ENCODE measurements at regions not wholly inside any gene's neighbourhood (a gene's known extent, or its start where the extent isn't known, plus 50 kb on each side); places are given as distances from the start of the nearest gene placed in this dataset.
"Not testable (repeated sequence)": the region's sequence is repeated elsewhere in the genome, so short reads cannot be mapped to it uniquely, and the experiment has no call there.

DNA sequence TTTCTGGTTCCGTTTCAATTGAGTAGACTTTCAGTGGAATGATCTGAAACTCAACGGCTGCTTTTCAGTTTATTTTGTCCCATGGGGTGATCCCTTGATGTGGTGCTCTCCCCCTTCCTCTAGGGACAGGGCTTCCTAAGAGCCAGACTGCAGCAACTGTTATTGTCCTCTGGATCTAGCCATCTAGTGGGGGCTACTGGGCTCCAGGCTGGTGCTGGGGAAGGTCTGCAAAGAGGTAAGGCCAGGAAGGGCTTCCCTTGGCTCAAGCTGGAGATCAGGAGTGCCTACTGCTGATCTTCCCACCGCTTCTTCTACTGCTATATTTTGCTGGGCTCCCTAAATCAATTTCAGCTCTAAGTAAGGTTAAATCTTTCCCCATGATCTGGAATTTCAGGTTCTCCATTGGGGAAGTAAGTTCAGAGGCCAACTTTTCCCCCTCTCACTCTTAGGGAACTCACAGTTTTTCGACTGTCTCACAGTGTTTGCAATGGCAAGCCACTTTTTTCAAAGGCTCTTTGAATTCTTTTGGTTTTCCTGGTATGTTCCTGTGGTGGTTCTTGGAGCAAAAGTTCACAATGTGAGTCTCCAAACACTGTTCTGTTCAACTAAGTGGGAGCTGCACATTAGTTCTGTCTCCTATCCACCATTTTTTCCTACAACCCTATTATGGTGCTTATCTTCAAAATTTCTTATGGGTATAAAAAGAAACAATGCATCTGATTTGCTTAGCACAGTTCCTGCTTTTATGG is 286.2 kb upstream of the EXOC2 start:
- DNase-seq = no peak

DNA sequence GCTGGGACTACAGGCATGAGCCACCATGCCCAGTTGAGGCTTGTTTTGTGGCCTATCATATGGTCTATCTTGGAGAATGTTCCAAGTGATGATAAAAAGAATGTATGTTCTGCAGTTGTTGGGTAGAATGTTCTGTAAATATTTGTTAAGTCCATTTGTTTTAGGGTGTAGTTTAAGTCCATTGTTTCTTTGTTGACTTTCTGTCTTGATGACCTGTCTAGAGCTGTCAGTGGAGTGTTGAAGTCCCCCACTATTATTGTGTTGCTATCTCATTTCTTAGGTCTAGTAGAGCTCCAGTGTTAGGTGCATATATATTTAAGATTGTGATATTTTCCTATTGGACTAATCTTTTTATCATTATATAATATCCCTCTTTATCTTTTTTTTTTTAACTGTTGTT is 284.3 kb upstream of the EXOC2 start:
- DNase-seq = not testable (repeated sequence)

DNA sequence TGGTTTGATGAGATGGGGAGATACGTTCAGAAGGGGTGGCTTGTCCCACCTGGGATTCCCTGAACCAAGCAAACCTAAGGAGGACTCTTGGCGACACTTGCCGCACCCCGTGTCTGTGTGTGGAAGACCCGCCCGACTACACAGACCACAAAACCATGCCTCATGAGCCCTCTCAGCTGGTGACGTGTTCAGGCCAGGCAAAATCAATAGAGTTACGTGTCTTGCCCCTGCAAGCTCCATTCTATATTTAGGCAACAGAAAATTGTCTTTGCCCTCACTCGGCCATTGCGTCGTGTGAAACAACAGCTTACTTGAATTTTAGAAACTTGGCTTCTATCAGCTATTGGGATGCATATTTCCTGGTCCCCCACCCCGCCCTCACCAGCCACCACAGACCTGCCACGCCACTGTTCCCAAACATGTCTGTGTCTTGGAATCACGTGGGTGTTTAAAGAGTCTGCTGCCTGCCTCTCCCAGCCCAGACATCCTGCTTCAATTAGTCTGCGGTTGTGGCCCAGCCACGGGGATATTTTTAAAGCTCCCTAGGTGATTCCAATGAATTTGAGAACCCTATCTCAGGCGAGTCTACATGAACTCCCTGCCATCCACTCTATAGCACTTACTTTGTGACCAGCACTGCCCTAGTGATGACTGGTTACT is 279.2 kb upstream of the EXOC2 start:
- no peak for DNase-seq

DNA sequence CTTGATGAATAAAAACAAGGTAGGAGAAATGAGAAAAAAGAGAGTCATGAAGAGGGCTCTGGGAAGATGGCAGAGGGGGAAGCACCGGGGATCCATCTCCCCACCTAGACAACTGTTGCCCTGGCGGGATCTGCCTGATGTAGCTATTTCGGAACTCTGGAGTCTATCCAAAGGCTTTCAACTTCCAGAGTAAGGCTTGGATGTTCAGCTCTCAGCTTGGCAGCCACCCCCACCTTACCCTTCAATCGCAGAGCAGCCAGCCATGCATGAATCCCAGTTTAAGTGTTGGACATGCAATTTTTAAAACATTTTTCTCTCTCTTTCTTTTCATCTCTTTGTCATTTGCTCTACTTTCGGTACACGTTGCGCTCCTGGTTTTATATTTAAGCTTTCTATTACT is 275.9 kb upstream of the EXOC2 start:
- no peak for DNase-seq

DNA sequence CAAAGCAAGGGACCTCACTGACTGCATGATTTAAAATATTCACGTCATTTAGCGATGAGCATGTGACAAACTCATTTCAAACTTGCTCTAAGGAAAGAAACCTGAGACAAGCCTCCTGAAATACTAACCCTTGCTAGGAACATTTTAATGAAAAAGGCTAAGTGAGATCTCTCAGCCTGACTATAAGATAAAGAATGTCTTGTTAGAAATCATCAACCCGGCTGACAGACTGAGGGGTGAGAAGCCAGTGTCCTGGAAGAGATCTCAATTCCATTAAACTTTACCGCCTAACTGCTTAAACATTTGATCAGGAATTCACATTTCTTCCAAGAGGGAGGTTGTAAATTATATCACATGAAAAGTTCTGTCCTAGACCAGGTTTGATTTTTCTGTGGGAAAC is 274.8 kb upstream of the EXOC2 start:
- DNase-seq = no peak

DNA sequence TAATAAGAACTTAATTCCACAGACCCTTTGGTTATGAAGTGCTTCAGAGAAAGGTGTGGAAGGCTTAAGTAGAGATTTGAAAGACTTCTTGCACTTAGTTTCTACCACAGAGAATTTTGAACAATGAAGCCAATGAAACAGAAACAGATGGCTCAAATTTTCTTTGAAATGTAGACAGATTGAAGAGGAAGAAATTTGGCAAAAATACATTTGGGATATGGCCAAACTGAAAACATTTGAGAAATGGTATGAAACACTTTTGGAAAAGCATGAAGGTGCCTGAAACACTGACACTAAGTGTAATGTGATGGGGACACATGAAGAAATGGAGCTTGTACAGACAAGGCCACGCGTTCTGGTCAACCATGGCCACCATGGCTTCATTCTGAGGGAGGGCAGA is 272.4 kb upstream of the EXOC2 start:
- DNase-seq = no peak

DNA sequence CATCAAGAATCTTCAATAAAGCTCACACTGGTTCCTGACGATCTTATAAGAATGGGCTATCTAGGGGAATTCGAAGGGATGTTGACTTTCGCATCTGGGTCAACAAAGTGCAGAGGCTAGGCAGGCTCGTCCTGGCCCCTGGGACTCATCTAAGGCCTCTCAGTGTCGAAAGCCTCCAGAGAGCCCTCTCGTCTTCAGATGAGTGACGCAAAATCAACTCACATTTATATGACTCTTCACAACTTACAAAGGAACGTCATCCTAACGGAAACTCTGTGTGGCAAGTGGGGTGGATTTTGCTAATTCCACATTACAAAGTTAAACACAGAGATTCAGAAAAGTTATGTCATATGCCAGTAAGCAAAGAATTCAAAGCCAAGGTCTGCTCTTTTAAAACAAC is 270.5 kb upstream of the EXOC2 start:
- no peak for DNase-seq

DNA sequence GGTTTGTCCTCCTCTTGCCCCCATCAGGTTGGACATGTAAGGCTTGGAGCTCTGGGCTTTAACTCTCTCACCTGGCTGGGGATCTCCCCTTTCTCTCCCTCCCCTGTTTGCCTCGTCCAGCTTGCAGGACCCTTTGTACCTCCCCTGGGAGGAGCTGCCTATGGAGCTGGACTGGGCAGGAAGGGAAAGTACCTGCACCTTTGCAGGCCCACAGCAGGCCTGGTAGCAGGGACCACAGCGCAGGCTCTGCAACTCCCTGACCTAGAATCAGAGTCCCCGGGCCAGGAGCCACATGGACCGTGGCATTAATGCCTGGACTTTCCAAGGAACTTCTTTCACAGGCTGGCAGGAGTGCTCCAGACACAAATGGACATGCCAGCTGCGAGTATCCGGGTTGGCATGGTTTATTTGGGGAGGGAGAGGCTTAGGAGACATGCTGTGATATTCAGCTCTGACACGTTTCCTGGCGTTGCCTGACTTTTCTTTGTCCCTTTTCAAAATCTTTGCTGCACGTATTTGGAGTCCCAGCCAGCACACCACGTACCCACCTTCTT is 268.5 kb upstream of the EXOC2 start:
- DNase-seq = no peak

DNA sequence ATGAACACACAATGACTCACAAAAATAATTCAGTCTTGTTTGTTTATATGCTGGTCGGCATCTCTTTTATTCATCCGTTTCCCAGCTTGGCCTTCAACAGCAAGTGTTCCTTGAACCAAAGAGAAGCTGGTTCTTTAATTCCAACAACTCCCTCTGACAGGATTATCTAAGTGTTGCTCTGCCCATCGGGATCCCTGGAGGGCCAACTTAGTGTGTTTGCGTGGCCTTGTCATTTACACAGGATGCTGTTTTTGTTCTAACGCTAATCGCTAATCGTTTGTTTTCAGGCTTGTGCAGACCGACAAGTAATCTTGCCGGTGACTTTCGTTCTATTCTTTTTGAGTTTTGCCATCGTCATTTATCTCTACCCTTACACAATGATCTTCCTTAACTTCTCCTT is 267.4 kb upstream of the EXOC2 start:
- DNase-seq = no peak

DNA sequence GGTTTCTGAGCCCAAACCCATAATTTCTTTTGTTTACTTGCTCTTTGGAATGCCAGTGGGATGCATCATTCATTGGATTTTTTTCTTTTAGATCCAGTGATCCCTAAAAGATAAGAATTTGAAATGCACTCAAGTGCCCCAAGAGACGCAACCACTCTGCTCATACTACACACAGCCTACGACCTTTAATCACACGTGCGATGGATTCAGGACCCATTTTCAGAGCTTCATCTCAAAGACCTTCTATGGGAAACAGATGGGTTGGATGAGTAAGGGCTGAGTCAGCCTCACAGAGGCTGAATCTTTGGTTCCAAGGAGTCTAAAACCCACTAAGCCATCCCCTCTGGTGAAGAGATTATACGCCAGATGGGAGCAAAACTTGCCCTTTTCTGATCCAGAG is 265.5 kb upstream of the EXOC2 start:
- no peak for DNase-seq

DNA sequence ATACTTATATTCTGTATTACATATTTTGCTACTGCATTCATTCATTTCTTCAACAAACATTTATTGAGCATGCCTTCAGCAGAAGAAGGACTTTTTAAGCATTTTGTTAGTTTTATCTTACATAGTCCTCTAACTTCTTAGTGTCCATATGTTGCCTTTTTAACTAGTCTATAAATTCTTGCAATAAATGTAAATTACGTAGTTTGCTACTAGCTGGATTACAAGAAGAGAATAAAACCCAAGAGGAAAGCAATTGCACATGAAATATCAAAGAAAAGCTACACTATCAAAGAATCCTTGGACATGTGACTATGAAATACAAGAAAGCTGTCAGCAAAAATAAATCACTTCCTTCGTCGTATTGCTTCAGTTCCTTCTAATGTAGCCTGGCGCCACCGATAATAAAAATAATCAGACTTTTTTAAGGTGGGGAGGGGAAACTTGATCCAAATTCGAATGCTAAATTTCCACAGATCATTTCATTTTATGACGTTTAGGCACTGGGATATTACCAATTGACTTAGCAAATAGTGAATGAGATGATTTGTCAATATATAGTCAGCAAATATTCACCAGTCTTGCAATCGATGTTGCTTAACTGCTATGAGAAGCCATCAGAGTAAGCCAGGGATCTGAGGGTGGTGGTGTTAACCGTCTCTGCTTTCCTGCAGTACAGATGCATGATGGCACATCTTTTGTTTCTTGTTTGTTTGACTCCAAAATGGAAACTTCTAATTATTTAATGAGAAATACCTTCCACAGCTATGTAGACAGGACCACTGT is 258.7 kb upstream of the EXOC2 start:
- no peak for DNase-seq

DNA sequence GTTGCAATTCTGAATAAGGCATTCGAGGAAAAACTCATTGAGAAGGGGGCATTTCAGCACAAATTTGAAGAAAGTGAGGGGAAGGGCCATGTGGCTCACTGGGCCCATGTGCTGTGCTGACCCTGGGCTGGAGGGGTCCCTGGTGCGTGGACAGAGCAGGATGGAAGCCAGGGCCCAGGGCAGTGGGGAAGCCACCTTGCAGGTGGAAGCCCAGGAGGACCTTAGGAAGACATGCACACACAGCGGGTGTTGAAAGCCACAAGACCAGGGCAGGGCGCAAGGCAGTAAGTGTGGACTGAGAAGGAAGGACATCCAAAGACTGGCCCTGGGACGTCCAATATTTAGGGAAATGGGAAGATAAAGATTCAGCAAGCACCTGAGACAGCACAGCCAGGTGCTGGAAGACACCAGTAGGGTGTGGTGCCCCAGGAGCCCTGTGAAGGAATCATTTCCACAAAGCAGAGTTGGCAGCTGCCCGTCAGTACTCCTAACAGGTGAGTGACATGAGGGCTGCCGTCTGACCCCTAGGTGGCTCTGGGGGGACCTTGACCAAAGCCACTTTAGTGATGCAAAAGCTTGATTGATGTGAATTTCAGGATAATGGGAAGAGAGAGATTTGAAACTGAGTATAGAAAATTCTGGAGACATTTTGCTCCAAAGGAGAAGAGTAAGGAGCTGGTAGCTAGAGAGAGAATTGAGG is 254.4 kb upstream of the EXOC2 start:
- no peak for DNase-seq

DNA sequence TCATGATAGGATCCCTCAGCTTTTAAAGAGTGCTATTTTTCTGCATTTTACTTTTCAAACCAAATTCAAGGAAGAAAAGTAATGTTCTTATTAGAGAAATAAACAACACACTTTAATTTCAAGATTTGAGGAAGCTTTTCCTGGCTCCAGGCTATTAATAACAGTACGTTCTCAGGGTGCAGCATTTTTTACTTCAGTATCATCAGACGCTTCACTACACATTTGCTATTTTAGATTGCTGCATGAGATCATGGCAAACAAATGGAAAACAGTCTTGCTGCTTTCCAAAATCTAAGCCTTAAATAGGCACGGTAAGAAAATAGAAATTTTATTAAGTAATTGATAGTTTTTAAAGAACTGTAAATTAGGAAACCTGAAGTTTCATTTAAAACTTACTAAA is 253.6 kb upstream of the EXOC2 start:
- no peak for DNase-seq

DNA sequence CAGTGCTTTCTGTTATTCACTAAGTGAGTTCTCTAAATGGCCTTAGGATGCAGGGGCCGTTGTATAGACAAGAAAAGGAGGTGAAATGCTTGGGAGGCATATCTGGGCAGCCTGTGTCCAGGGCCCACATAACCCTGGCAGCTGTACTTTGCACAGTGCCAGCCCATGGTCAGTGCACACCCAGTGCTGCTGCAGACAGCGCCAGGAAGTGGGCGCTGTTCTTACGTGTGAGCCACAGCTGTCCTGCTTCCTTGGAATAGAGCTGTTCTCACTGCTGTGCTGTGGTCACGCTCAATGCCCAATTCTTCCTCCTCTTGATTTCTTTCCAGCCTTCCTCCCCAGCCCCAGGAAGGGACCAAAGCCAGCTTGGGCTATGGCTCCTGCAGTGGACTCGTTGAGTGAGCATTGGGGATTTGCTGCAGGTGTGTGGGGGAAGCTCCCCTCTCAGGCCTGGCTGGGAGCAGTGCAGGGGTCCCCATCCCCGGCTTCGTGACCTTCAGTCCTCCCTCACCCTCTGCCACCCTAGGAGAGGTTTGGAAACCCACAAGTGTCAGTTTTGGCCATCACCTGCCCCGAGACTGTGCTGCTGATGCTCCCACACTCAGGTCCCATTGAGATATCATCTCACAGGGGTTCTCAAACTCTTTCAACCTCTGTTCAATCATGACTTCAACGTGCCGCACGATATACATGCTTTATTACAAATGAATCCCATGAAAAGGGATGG is 246.8 kb upstream of the EXOC2 start:
- no peak for DNase-seq

DNA sequence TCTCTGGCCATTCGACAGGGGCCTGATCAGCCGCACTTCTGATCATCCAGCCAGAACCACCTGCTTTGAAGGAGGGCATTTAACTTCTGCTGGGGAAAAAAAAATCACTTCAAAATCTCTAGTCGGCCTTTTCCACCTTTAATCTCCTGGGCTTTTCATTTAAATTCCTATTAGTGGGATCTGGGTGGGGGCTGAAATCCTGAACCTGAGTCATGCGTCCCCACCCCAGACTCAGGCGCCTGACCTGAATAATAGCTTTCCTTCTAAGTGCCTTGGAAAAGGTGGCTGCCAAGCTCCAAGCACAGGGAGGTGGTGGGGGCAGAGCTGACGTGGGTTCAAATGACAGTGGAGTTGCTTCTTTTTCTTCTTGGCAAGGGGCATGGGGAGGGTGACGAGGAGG is 246.0 kb upstream of the EXOC2 start:
- no peak for DNase-seq

DNA sequence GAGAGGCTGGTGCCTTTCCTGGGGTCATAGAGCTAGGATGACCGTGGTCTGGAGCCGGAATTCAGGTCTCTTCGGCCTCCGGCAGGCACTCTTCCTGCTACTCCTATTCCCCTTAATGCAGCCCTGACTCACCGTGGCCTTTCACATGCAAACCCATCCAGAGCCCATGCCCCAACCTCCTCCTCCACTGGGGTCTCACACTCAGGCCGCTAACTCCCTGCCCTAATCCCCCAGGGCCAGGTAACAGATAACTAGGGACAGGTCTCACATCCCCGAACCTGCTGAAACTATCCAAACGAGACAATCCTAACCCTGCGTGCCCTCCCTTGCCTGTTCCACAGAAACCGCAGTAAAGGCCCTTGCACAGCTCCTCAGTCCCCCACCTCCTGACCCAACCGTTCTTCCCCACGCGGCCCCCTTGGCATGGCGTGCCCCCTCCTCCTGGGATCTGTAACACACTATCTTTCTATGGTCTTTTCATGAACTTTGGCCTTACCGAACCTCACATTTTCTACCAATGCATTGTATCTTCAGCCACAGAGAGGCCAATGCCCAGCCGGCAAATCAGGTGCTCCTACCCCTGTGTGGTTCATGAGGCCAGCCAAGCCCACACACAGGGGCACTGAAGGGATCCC is 245.4 kb upstream of the EXOC2 start:
- DNase-seq = no peak

DNA sequence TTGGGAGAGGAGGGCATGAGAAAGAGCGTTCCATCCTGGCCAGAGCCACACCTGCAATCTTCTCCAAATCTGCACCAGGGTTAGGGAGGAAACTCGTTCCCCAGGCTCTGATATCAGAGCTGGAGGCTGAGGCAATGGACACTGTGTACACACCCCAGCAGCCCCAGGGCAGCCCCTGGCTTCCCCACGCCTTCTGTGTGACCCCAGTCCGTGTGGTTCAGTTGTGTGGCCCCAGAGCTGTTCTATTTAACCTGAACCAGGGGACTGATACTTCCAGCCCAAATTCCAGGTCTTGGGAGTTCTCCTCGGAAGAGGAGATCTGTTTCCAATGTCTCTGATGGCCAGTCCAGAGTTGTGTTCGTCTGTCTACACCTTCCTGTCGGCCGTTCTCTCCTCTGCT is 242.6 kb upstream of the EXOC2 start:
- DNase-seq = no peak

DNA sequence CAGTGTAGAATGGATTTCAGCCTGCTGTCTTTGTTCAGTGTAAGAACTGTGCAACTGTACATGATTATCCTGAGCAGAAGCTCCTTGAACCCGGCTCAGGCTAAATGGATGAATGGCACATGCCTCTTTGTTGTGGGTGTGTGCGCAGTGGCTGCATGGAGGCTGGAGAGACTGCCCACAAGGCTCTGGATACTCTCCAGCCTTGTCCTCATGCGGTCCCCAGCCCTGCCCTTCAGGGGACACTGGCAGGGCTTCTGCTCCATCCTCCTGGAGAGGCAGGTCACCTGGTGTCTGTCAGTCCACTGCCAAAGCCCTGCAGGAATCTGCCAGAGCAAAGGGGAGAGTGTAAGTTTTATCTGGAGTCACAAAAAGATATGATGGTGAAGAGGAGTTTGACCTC is 241.7 kb upstream of the EXOC2 start:
- DNase-seq = no peak

DNA sequence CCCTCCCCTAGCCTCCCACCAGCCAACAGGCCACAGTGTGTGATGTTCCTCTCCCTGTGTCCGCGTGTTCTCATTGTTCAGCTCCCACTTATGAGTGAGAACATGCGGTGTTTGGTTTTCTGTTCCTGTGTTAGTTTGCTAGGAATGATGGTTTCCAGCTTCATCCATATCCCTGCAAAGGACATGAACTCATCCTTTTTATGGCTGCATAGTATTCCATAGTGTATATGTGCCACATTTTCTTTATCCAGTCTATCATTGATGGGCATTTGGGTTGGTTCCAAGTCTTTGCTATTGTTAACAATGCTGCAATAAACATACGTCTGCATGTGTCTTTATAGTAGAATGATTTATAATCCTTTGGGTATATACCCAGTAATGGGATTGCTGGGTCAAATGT is 239.0 kb upstream of the EXOC2 start:
- not testable (repeated sequence) for DNase-seq

DNA sequence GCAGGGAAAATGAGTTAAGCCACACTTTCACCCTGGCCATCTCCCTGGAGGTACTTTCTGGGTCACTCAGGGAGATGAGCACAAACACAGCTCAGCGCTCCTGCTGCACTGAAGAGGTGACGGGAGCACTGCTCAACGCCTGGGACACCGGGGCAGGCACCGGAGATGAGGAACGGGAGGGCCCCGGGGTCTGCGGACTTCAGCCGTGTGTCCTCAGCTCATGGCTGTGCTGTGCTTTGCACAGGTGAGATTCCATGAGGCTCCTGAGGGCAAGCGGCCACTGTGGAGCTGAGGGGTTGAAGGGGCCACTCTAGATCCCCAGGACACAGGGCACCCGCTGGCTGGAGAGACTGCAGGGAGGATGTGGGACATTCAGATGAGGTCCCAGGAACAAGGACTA is 234.2 kb upstream of the EXOC2 start:
- no peak for DNase-seq

DNA sequence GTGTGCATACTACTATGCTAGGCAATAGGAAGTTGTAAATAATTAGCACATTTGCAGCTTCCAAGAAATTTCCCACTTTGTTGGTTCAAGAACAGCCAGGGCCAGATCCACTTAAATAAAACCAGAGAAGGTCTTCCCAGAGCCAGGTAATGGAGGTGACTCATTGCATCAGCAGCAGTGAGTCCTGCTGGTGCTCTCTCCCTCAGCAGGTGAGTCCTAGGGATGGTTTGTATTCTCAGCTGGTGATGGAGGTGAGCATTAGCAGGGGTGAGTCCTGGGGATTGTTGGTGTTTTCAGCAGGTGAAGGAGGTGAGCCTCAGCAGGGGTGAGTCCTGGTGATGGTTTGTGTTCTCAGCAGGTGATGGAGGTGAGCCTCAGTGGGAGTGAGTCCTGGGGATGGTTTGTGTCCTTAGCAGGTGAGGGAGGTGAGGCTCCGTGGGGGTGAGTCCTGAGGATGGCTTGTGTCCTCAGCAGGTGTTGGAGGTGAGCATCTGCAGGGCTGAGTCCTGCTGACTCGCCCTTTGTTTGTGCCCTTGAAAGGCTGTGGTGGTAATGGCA is 232.8 kb upstream of the EXOC2 start:
- DNase-seq = no peak

DNA sequence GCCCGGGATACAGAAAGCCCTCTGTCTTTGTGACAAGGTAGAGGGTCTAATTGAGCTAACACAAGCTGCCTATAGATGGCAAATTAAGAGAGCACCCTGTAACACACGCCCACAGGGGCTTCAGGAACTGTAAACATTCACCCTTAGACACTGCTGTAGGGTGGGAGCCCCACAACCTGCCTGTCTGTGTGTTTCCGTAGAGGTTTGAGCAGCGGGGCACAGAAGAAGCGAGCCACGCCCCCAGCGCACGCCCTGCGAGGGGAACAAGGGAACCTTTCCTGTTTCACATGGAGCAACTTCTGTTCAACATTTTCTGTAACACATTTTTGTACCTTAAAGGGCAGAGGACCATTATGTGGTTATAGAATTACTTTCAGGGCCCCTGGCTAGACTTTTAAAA is 231.7 kb upstream of the EXOC2 start:
- no peak for DNase-seq

All from activated CD8-positive, alpha-beta memory T cell treated with anti-CD3 and anti-CD28 coated beads, Interleukin-2, amount 50 U/mL, for 4 hours (primary cell).